ENCODE measurements at regions not wholly inside any gene's neighbourhood (a gene's known extent, or its start where the extent isn't known, plus 50 kb on each side); places are given as distances from the start of the nearest gene placed in this dataset.

DNA sequence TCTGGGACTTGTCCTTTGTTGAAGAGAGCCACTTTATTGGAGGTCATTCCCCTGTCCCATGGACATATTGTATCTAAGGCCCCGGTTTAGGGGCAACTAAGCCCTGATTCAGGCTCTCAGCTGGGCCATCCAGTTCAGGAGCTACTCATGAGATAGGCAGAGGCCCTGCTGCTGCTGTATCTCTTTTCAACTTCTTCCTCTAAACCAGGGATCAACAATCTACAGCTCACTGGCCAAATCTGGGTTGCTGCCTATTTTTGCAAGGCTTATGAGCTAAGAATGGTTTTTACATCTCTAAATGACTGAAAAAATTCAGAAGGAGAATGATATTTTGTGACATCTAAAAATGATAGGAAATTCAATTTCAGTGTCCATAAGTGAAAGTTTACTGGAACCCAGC lies 166.8 kb upstream of the GLI3 start:
- no peak for TF ChIP-seq POLR2A (IDR thresholded peaks at IDR 0.05)
- TF ChIP-seq, protein P1, sequence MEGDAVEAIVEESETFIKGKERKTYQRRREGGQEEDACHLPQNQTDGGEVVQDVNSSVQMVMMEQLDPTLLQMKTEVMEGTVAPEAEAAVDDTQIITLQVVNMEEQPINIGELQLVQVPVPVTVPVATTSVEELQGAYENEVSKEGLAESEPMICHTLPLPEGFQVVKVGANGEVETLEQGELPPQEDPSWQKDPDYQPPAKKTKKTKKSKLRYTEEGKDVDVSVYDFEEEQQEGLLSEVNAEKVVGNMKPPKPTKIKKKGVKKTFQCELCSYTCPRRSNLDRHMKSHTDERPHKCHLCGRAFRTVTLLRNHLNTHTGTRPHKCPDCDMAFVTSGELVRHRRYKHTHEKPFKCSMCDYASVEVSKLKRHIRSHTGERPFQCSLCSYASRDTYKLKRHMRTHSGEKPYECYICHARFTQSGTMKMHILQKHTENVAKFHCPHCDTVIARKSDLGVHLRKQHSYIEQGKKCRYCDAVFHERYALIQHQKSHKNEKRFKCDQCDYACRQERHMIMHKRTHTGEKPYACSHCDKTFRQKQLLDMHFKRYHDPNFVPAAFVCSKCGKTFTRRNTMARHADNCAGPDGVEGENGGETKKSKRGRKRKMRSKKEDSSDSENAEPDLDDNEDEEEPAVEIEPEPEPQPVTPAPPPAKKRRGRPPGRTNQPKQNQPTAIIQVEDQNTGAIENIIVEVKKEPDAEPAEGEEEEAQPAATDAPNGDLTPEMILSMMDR (IDR thresholded peaks at IDR 0.05), result no peak
- DNase-seq, result no peak
- H3K9me3 ChIP-seq, result no peaks in the 10 kb centered on the region
- H3K4me3 ChIP-seq, result no peak overlapping the region
- no peaks in the 10 kb centered on the region for H3K27me3 ChIP-seq
- H3K4me1 ChIP-seq, result no peaks in the 10 kb centered on the region
- no peaks in the 10 kb centered on the region for H3K36me3 ChIP-seq
- H3K27ac ChIP-seq, result no peak overlapping the region

DNA sequence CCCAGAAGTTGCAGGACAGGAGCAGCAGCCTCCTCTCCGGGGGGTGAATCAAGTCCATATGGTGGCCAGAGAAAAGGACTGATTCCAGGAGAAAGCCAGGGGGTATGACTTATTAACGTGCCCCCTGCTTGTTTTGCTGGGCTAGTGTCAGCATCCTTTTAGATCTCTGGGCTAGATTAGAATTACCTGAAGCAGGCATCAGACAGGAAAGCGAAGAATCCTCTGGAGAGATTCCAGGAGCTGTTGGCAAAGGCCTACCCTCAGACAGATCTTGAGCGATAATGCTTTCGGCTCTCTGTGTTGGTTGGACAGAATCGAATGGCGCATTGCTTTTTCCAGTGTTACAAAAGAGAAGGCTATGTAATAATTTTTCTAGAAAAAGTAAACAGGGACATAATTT lies 164.0 kb upstream of the GLI3 start:
- Histone ChIP-seq H3K4me3 (no peak overlapping the region), H3K4me1 (no peaks in the 10 kb centered on the region), H3K36me3 (no peaks in the 10 kb centered on the region)

DNA sequence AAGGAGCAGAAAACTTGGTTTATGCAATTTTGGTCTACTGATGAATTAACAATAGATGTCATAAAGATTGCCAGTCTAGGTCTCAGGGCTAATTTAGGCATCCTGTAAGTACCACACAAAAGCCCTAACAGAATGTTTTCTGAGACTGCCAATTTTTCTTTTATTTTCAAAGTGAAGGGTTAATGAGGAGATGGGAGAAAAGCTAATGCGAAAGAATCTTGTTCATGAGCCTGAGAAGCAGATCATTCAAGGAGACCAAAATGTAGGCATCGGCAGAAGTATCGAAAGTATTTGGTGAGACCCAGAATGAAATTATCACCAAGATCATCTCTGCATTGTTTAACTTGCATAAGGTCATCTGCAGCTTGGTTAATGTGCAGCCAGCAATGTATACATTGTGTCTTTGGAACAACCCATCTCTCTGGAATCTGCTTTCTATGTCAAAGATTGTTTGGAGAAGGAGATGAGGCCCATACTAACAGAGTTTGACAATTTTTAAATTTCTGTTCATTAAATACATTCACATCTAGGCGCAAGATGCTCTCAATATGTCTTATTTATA lies 163.3 kb upstream of the GLI3 start:
- Histone ChIP-seq H3K27ac (no peak overlapping the region), H3K27me3 (no peaks in the 10 kb centered on the region), H3K36me3 (no peaks in the 10 kb centered on the region), H3K9me3 (no peaks in the 10 kb centered on the region), H3K4me1 (no peaks in the 10 kb centered on the region), H3K4me3 (no peak overlapping the region)
- no peak for DNase-seq
- TF ChIP-seq POLR2A (IDR thresholded peaks at IDR 0.05), result no peak
- TF ChIP-seq, protein P1 (IDR thresholded peaks at IDR 0.05), result no peak

More for the DNA sequence above, 164.0 kb upstream of the GLI3 start:
- H3K27me3 ChIP-seq, result no peaks in the 10 kb centered on the region
- no peak for TF ChIP-seq POLR2A (IDR thresholded peaks at IDR 0.05)
- TF ChIP-seq, protein P1 (IDR thresholded peaks at IDR 0.05), result no peak
- no peak overlapping the region for H3K27ac ChIP-seq
- no peaks in the 10 kb centered on the region for H3K9me3 ChIP-seq
- no peak for DNase-seq

DNA sequence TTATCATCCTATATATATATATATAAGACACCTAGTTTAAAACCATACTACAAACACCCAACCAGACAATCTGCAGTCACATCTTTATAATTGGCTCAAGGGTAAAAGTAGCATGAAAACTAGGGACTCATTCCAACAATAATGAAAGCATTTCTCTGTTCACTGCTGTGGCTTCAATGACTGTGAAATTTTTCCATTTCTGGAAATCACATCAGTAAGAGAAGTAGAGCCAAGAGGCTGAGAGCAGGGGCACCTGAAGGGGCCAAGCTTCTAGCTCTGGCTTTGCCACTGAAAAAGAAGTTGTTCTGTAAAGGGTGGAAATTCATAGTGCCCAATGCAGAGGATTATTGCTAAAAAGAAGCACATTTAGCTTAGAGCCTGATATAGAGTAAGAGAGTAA lies 158.6 kb upstream of the GLI3 start:
- no peaks in the 10 kb centered on the region for H3K4me1 ChIP-seq
- H3K27ac ChIP-seq, result no peak overlapping the region
- no peak for DNase-seq
- no peaks in the 10 kb centered on the region for H3K27me3 ChIP-seq
- H3K9me3 ChIP-seq, result no peaks in the 10 kb centered on the region
- H3K36me3 ChIP-seq, result no peaks in the 10 kb centered on the region
- no peak overlapping the region for H3K4me3 ChIP-seq
- TF ChIP-seq POLR2A (IDR thresholded peaks at IDR 0.05), result no peak
- TF ChIP-seq, protein P1 (IDR thresholded peaks at IDR 0.05), result no peak

DNA sequence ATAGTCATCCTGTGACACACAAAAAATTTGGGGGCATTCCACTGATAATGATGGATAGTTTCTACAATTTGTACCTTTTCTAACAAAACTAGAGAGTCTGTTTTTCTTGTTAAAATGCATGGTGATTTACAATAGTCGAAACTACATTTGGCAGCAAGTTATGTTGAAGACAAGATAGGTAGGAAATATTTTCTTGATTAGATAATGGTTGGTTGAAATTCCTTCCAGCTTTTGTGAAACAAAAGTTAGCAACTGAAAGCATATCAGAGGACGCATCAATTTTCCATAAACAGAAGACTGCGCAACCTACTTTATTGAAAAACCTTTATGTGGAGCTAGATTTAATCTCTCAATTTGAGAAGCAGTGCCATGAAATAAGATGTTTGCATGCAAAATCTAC lies 155.8 kb upstream of the GLI3 start:
- H3K4me1 ChIP-seq, result no peaks in the 10 kb centered on the region
- no peaks in the 10 kb centered on the region for H3K36me3 ChIP-seq
- no peaks in the 10 kb centered on the region for H3K27me3 ChIP-seq
- no peak for DNase-seq
- no peak overlapping the region for H3K4me3 ChIP-seq
- H3K27ac ChIP-seq, result no peak overlapping the region
- no peaks in the 10 kb centered on the region for H3K9me3 ChIP-seq
- TF ChIP-seq, protein P1 (IDR thresholded peaks at IDR 0.05), result no peak
- TF ChIP-seq POLR2A (IDR thresholded peaks at IDR 0.05), result no peak

DNA sequence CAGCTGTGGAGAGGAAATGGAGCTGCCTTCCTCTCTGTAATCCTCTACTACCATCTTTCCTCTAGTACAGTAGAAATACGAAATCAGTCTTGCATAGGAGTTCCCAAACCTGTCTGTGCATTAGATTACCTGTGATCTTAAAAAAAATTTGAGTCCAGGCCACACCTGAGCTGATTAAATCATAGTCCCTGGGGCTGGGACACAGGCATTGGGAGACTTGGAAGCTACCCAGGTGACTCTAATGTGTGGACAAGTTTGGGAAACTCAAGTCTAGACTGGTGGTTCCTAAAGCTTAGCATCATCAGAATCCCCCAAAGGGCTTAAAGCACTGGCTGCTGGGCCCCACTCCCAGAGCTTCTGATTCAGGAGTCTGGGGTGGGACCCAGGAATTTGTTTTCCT lies 152.7 kb upstream of the GLI3 start:
- H3K27ac ChIP-seq, result no peak overlapping the region
- no peak overlapping the region for H3K4me3 ChIP-seq
- H3K9me3 ChIP-seq, result no peaks in the 10 kb centered on the region
- DNase-seq, result no peak
- H3K36me3 ChIP-seq, result no peaks in the 10 kb centered on the region
- no peaks in the 10 kb centered on the region for H3K4me1 ChIP-seq
- no peaks in the 10 kb centered on the region for H3K27me3 ChIP-seq
- no peak for TF ChIP-seq POLR2A (IDR thresholded peaks at IDR 0.05)
- TF ChIP-seq, protein P1 (IDR thresholded peaks at IDR 0.05), result no peak

Data from Peyer's patch (tissue), 4 donors.